ENCODE measurements at regions not wholly inside any gene's neighbourhood (a gene's known extent, or its start where the extent isn't known, plus 50 kb on each side); places are given as distances from the start of the nearest gene placed in this dataset.

DNA sequence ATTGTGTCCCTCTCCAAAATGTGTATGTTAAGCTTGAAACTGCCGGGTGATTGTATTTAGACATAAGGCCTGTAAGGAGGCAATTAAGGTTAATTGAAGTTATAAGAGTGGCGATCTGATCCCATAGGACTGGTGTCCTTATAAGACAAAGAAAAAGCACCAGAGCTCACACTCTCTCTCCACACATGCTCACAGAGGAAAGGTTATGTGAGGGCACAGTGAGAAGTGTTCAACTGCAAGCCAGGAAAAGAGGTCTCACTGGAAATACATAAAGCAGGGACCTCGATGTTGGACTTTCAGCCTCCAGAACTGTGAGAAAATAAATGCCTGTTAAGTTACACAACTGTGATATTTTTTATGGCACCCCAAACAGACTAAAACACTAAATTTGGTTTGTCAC, 1233.8 kb upstream of the CNTN5 start:
- intact Hi-C loops (cut with DNase I; ENCODE audit: low total_unique reads), result no loop called here
- TF ChIP-seq, protein P1, sequence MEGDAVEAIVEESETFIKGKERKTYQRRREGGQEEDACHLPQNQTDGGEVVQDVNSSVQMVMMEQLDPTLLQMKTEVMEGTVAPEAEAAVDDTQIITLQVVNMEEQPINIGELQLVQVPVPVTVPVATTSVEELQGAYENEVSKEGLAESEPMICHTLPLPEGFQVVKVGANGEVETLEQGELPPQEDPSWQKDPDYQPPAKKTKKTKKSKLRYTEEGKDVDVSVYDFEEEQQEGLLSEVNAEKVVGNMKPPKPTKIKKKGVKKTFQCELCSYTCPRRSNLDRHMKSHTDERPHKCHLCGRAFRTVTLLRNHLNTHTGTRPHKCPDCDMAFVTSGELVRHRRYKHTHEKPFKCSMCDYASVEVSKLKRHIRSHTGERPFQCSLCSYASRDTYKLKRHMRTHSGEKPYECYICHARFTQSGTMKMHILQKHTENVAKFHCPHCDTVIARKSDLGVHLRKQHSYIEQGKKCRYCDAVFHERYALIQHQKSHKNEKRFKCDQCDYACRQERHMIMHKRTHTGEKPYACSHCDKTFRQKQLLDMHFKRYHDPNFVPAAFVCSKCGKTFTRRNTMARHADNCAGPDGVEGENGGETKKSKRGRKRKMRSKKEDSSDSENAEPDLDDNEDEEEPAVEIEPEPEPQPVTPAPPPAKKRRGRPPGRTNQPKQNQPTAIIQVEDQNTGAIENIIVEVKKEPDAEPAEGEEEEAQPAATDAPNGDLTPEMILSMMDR (IDR thresholded peaks at IDR 0.05), result no peak
- TF ChIP-seq POLR2AphosphoS5 (IDR thresholded peaks at IDR 0.05) (no peak), POLR2A (IDR thresholded peaks at IDR 0.05) (no peak)

DNA sequence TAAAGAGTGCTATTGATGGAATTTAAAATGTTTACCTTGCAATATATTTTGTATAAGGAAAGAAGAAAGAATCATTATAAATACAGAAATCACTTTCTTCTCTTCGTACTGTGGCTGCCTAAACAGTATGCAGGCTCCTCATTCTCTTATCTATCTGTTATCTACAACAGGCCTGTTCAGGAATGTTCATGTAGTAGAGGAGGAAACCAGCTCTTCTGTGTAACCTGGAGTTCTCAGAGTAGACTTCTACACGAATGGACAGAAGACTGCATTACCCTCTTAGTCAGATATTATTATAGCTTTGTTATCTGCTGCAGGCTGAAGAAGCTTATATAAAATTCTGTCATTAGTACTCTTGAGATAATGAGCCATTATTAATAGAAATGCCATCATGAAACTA, 1225.9 kb upstream of the CNTN5 start:
- H3K4me1 ChIP-seq, result no peaks in the 10 kb centered on the region
- intact Hi-C loops (cut with DNase I; ENCODE audit: low total_unique reads), result no loop called here
- no peaks in the 10 kb centered on the region for H3K27me3 ChIP-seq
- H3K27ac ChIP-seq, result no peak overlapping the region
- no peak overlapping the region for H3K4me3 ChIP-seq
- H3K36me3 ChIP-seq, result no peaks in the 10 kb centered on the region
- TF ChIP-seq POLR2A (IDR thresholded peaks at IDR 0.05), result no peak
- TF ChIP-seq POLR2AphosphoS5 (IDR thresholded peaks at IDR 0.05), result no peak
- TF ChIP-seq, protein P1 (IDR thresholded peaks at IDR 0.05), result no peak
- DNase-seq (ENCODE audit: low spot score in 2 of 2), result no peak
- peaks cover 0 to 7% of the 10 kb centered on the region in 2 donors for H3K9me3 ChIP-seq

More for the DNA sequence above, 1233.8 kb upstream of the CNTN5 start:
- Histone ChIP-seq H3K4me3 (no peak overlapping the region), H3K27me3 (no peaks in the 10 kb centered on the region), H3K4me1 (no peaks in the 10 kb centered on the region), H3K36me3 (no peaks in the 10 kb centered on the region), H3K27ac (no peak overlapping the region), H3K9me3 (peaks cover 0 to 13% of the 10 kb centered on the region in 2 donors)
- no peak for DNase-seq (ENCODE audit: low spot score in 2 of 2)

DNA sequence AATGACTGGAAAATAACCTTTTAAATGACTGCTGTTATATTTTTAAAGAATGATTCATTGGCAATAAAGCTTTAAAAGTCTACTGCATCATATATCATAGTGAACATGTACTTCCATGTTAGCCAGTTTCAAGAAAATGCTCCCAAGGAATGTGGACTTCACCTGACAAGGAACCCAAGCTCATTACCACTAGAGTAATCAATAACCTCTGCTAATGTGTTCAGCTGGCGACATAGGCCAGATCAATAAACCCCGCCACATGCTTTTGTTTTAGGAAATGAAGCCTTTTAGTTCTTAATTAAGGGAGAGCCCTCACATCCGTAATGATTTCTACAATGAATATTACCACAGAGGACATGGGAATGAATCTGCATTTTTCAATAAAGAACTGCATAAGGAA, 1219.9 kb upstream of the CNTN5 start:
- H3K27ac ChIP-seq, result no peak overlapping the region
- no peaks in the 10 kb centered on the region for H3K4me1 ChIP-seq
- intact Hi-C loops (cut with DNase I; ENCODE audit: low total_unique reads), result no loop called here
- no peak for DNase-seq (ENCODE audit: low spot score in 2 of 2)
- H3K36me3 ChIP-seq, result no peaks in the 10 kb centered on the region
- H3K4me3 ChIP-seq, result no peak overlapping the region
- TF ChIP-seq POLR2A (IDR thresholded peaks at IDR 0.05) (no peak), POLR2AphosphoS5 (IDR thresholded peaks at IDR 0.05) (no peak)
- TF ChIP-seq, protein P1 (IDR thresholded peaks at IDR 0.05), result no peak
- no peaks in the 10 kb centered on the region for H3K9me3 ChIP-seq
- H3K27me3 ChIP-seq, result no peaks in the 10 kb centered on the region

DNA sequence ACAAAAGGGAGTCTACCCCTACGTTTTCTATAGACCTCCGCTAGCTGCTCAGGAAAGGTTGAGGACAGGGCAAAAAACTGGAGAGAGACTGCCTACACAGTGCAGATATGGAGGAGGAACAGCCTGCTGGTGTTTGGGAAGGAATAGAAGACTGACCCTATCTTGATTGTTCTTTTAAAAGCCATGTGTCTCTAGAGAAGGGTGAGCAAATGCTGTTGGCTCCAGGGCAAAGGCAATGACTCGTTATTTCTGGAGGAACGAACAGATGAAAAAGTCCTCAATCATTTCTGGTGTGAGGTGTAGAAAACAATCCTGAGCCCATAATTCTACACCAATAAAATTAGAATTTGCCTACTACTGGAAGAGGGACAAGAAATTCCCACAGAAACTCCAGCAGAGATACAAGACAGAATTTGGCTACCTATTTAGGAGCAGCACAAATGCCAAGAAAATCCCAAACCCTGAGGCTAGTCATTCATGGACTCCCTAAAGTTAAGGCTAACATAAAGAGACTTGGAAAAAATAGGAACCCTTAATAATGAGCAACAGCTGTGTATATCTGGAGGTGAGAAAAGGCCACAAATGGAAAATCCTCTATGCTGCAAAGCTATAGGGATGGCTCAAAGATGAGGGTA, 1206.3 kb upstream of the CNTN5 start:
- Histone ChIP-seq H3K36me3 (no peaks in the 10 kb centered on the region), H3K4me1 (no peaks in the 10 kb centered on the region), H3K4me3 (no peak overlapping the region), H3K27ac (no peak overlapping the region), H3K27me3 (no peaks in the 10 kb centered on the region), H3K9me3 (peaks cover 8 to 10% of the 10 kb centered on the region in 2 donors)
- intact Hi-C loops (cut with DNase I; ENCODE audit: low total_unique reads), result no loop called here
- DNase-seq (ENCODE audit: low spot score in 2 of 2), result no peak
- TF ChIP-seq POLR2A (IDR thresholded peaks at IDR 0.05) (no peak), POLR2AphosphoS5 (IDR thresholded peaks at IDR 0.05) (no peak)
- TF ChIP-seq, protein P1 (IDR thresholded peaks at IDR 0.05), result no peak

DNA sequence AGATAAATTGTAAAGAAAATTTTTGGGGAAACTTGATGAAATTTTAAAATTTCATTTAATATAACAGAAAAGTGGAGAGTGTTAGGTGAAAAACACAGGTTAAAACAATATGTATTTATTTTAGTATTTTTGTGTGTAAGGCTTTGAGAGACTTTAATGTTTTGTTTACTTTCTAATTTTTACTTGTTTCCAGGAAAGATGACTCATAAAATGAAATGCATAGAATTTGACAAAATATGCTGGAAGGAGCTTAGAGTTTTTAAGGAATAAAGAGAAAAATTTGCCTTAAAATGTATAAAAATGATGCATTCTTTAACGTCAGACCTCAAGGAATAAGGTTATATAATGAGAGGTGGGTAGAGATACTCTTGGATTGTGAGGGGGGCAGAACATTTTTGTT, 1205.1 kb upstream of the CNTN5 start:
- H3K4me3 ChIP-seq, result no peak overlapping the region
- no peak for DNase-seq (ENCODE audit: low spot score in 2 of 2)
- no peaks in the 10 kb centered on the region for H3K4me1 ChIP-seq
- intact Hi-C loops (cut with DNase I; ENCODE audit: low total_unique reads), result no loop called here
- no peak overlapping the region for H3K27ac ChIP-seq
- TF ChIP-seq, protein P1 (IDR thresholded peaks at IDR 0.05), result no peak
- TF ChIP-seq POLR2A (IDR thresholded peaks at IDR 0.05) (no peak), POLR2AphosphoS5 (IDR thresholded peaks at IDR 0.05) (no peak)
- no peaks in the 10 kb centered on the region for H3K36me3 ChIP-seq
- H3K27me3 ChIP-seq, result no peaks in the 10 kb centered on the region
- peaks cover 0 to under 1% of the 10 kb centered on the region in 2 donors for H3K9me3 ChIP-seq

All from breast epithelium (tissue), 4 donors.